ENCODE measurements at regions not wholly inside any gene's neighbourhood (a gene's known extent, or its start where the extent isn't known, plus 50 kb on each side); places are given as distances from the start of the nearest gene placed in this dataset.

- TF ChIP-seq, protein P1, sequence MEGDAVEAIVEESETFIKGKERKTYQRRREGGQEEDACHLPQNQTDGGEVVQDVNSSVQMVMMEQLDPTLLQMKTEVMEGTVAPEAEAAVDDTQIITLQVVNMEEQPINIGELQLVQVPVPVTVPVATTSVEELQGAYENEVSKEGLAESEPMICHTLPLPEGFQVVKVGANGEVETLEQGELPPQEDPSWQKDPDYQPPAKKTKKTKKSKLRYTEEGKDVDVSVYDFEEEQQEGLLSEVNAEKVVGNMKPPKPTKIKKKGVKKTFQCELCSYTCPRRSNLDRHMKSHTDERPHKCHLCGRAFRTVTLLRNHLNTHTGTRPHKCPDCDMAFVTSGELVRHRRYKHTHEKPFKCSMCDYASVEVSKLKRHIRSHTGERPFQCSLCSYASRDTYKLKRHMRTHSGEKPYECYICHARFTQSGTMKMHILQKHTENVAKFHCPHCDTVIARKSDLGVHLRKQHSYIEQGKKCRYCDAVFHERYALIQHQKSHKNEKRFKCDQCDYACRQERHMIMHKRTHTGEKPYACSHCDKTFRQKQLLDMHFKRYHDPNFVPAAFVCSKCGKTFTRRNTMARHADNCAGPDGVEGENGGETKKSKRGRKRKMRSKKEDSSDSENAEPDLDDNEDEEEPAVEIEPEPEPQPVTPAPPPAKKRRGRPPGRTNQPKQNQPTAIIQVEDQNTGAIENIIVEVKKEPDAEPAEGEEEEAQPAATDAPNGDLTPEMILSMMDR (IDR thresholded peaks at IDR 0.05), result no peak
- TF ChIP-seq POLR2AphosphoS5 (IDR thresholded peaks at IDR 0.05) (no peak), POLR2A (IDR thresholded peaks at IDR 0.05) (no peak), EP300 (IDR thresholded peaks at IDR 0.05) (no peak)
- Histone ChIP-seq H3K27me3 (no peaks in the 10 kb centered on the region), H3K9me3 (peaks cover 6% of the 10 kb centered on the region), H3K36me3 (no peaks in the 10 kb centered on the region), H3K4me1 (no peaks in the 10 kb centered on the region), H3K4me3 (no peak overlapping the region), H3K27ac (no peak overlapping the region)
- no peak for DNase-seq (ENCODE audit: low spot score in 2 of 2)
Measured at GRCh38 chr18:43465483-43465882, 188.2 kb upstream of the SYT4 start.

- Histone ChIP-seq H3K4me3 (no peak overlapping the region), H3K4me1 (no peaks in the 10 kb centered on the region), H3K27ac (no peak overlapping the region), H3K9me3 (no peaks in the 10 kb centered on the region), H3K27me3 (no peaks in the 10 kb centered on the region), H3K36me3 (no peaks in the 10 kb centered on the region)
- no peak for DNase-seq (ENCODE audit: low spot score in 2 of 2)
- TF ChIP-seq POLR2AphosphoS5 (IDR thresholded peaks at IDR 0.05) (no peak), POLR2A (IDR thresholded peaks at IDR 0.05) (no peak), EP300 (IDR thresholded peaks at IDR 0.05) (no peak)
- TF ChIP-seq, protein P1 (IDR thresholded peaks at IDR 0.05), result no peak
- WGBS, result 78% methylated on average over 5 of the region's 5 CpGs
Measured at GRCh38 chr18:43471873-43472272, 194.6 kb upstream of the SYT4 start.

DNA sequence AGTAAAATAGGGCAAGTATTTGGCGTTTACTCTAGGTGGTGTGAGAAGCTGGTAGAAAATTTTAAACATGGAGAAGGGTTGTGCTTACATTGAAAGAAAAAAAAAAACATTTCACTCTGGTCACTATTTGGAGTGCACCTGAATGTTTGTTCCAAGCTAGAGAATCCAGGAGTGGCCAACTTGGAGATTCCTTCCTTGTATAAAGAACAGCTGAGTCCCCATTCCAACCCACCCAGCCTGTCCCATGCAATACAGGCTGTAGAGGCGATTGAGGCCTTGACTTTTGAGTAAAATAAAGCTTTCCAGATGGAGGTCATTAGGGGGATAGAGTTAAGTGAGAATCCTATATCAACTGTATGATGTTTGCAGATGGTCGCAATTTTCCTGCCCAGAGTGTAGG, 203.8 kb upstream of the SYT4 start:
- Histone ChIP-seq H3K9me3 (no peaks in the 10 kb centered on the region), H3K27me3 (no peaks in the 10 kb centered on the region), H3K4me3 (no peak overlapping the region), H3K4me1 (no peaks in the 10 kb centered on the region), H3K36me3 (no peaks in the 10 kb centered on the region), H3K27ac (no peak overlapping the region)
- 85% methylated on average over 3 of the region's 3 CpGs for WGBS
- TF ChIP-seq POLR2A (IDR thresholded peaks at IDR 0.05), result no peak
- TF ChIP-seq, protein P1 (IDR thresholded peaks at IDR 0.05), result no peak
- no peak for TF ChIP-seq POLR2AphosphoS5 (IDR thresholded peaks at IDR 0.05)
- no peak for TF ChIP-seq EP300 (IDR thresholded peaks at IDR 0.05)
- DNase-seq (ENCODE audit: low spot score in 2 of 2), result no peak

- Histone ChIP-seq H3K27ac (no peak overlapping the region), H3K36me3 (no peaks in the 10 kb centered on the region), H3K4me1 (no peaks in the 10 kb centered on the region), H3K27me3 (no peaks in the 10 kb centered on the region), H3K4me3 (no peak overlapping the region), H3K9me3 (no peaks in the 10 kb centered on the region)
- no peak for TF ChIP-seq EP300 (IDR thresholded peaks at IDR 0.05)
- TF ChIP-seq POLR2AphosphoS5 (IDR thresholded peaks at IDR 0.05), result no peak
- TF ChIP-seq, protein P1 (IDR thresholded peaks at IDR 0.05), result no peak
- TF ChIP-seq POLR2A (IDR thresholded peaks at IDR 0.05), result no peak
- no peak for DNase-seq (ENCODE audit: low spot score in 2 of 2)
- WGBS, result 91% methylated on average over 14 of the region's 14 CpGs
Measured at GRCh38 chr18:43482136-43482535, 204.8 kb upstream of the SYT4 start.

- 84% methylated on average over 14 of the region's 14 CpGs for WGBS
- no peak overlapping the region for H3K4me3 ChIP-seq
Measured at GRCh38 chr18:43482600-43482999, 205.3 kb upstream of the SYT4 start.

GRCh38 chr18:43484710-43485109, 207.4 kb upstream of the SYT4 start:
- H3K36me3 ChIP-seq, result no peaks in the 10 kb centered on the region
- no peaks in the 10 kb centered on the region for H3K27me3 ChIP-seq
- no peak overlapping the region for H3K4me3 ChIP-seq
- no peak for TF ChIP-seq POLR2A (IDR thresholded peaks at IDR 0.05)
- no peak for TF ChIP-seq EP300 (IDR thresholded peaks at IDR 0.05)
- TF ChIP-seq, protein P1 (IDR thresholded peaks at IDR 0.05), result no peak
- TF ChIP-seq POLR2AphosphoS5 (IDR thresholded peaks at IDR 0.05), result no peak
- no peaks in the 10 kb centered on the region for H3K4me1 ChIP-seq
- no peaks in the 10 kb centered on the region for H3K9me3 ChIP-seq
- 91% methylated on average over 1 of the region's 1 CpG for WGBS
- no peak overlapping the region for H3K27ac ChIP-seq
- DNase-seq (ENCODE audit: low spot score in 2 of 2), result no peak

More at GRCh38 chr18:43482600-43482999, 205.3 kb upstream of the SYT4 start:
- no peak for DNase-seq (ENCODE audit: low spot score in 2 of 2)
- H3K27ac ChIP-seq, result no peak overlapping the region
- no peaks in the 10 kb centered on the region for H3K27me3 ChIP-seq
- no peaks in the 10 kb centered on the region for H3K4me1 ChIP-seq
- no peaks in the 10 kb centered on the region for H3K36me3 ChIP-seq
- H3K9me3 ChIP-seq, result no peaks in the 10 kb centered on the region
- no peak for TF ChIP-seq POLR2AphosphoS5 (IDR thresholded peaks at IDR 0.05)
- no peak for TF ChIP-seq POLR2A (IDR thresholded peaks at IDR 0.05)

All from suprapubic skin (tissue), 4 donors.